C4-2B (cell line): ENCODE measurements at regions not wholly inside any gene's neighbourhood (a gene's known extent, or its start where the extent isn't known, plus 50 kb on each side); places are given as distances from the start of the nearest gene placed in this dataset.
"Not testable (repeated sequence)": the region's sequence is repeated elsewhere in the genome, so short reads cannot be mapped to it uniquely, and the experiment has no call there.

Source experiments
- H3K27ac ChIP-seq: fragments of 450-650 bp; 2 replicates; pipeline ENCODE4 v1.5.1; 2017
- ZFX ChIP-seq: fragments of 450-650 bp; IDR thresholded peaks from 2 replicates; pipeline ENCODE4 v1.6.1; 2017
- TF ChIP-seq, protein P1 (sequence below): fragments of 450-650 bp; conservative IDR thresholded peaks from 2 replicates; pipeline ENCODE4 v1.5.1; 2017; ENCODE audit warnings: mild to moderate bottlenecking

GRCh38 chr16:80915079-80915450 is 91.6 kb downstream of the CMC2 start:
- no peak overlapping the region for H3K27ac ChIP-seq
- TF ChIP-seq, protein P1, sequence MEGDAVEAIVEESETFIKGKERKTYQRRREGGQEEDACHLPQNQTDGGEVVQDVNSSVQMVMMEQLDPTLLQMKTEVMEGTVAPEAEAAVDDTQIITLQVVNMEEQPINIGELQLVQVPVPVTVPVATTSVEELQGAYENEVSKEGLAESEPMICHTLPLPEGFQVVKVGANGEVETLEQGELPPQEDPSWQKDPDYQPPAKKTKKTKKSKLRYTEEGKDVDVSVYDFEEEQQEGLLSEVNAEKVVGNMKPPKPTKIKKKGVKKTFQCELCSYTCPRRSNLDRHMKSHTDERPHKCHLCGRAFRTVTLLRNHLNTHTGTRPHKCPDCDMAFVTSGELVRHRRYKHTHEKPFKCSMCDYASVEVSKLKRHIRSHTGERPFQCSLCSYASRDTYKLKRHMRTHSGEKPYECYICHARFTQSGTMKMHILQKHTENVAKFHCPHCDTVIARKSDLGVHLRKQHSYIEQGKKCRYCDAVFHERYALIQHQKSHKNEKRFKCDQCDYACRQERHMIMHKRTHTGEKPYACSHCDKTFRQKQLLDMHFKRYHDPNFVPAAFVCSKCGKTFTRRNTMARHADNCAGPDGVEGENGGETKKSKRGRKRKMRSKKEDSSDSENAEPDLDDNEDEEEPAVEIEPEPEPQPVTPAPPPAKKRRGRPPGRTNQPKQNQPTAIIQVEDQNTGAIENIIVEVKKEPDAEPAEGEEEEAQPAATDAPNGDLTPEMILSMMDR, result no peak
- no peak for TF ChIP-seq ZFX

GRCh38 chr16:80914379-80915078 is 92.2 kb downstream of the CMC2 start:
- H3K27ac ChIP-seq, result no peak overlapping the region
- TF ChIP-seq, protein P1, result no peak
- TF ChIP-seq ZFX, result no peak

DNA sequence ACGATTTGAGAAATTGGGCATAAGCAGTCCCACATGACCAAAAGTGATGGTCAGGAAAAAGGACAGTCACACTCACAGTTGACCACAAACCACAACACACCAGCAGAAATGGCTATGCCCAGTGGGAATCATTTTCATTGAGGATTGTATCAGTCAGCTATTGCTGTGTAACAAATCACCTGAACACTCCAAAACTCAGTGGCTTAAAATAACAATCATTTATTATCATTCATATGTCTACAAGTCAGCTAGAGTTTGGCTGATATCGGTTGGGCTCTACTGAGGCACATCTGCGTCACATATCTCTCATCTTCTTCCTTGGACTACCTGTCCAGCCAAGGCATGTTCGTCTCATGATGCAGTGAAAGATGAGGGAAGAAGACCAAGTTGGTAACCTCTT is 93.3 kb downstream of the CMC2 start:
- TF ChIP-seq ZFX, result no peak
- TF ChIP-seq, protein P1, result no peak
- no peak overlapping the region for H3K27ac ChIP-seq

DNA sequence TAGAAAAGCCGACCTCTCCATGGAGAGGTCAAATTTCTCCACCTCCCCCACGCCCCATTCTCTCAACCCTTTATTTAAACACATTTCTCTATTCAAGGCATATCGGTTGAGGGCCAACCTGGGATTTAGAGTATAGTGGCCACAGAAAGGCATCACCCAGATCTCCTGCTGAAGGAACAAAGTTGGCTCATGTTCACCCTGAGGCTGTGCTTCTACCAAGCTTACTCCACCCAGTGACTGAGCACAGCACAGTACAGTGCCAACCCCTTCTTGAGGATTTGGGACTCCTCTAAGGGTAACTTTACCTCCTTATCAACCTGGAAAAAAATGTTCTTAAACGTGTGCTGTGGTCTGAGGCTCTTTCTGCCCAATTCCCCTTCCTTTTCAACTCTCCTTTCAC is 94.0 kb downstream of the CMC2 start:
- TF ChIP-seq, protein P1, result no peak
- no peak overlapping the region for H3K27ac ChIP-seq

GRCh38 chr16:80910434-80910833 is 96.3 kb downstream of the CMC2 start:
- TF ChIP-seq, protein P1, result no peak
- TF ChIP-seq ZFX, result no peak
- peak overlapping the region; percentile 74 for H3K27ac ChIP-seq

DNA sequence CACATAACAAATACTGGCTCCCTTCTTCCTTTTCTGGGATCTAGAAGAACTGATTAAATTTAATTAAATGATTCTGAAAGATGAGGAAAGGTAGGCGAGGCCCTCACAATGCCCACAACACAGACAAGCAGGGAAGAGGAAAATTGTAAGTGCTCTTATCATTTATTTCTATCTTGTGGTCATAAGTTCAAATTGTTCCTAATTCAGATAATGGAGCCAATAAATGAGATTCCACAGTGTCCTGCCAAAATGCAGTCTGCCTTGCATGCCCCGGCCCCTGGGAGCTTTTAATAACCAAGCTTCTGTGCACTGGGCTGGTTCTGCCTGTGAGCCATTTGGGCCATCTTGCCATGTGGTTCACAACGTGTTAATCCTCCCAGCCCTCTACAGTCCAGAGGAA is 97.0 kb downstream of the CMC2 start:
- TF ChIP-seq, protein P1, result no peak
- TF ChIP-seq ZFX, result no peak
- H3K27ac ChIP-seq, result peak overlapping the region; percentile 74

GRCh38 chr16:80906169-80906568 is 100.5 kb downstream of the CMC2 start:
- H3K27ac ChIP-seq, result not testable (repeated sequence)

DNA sequence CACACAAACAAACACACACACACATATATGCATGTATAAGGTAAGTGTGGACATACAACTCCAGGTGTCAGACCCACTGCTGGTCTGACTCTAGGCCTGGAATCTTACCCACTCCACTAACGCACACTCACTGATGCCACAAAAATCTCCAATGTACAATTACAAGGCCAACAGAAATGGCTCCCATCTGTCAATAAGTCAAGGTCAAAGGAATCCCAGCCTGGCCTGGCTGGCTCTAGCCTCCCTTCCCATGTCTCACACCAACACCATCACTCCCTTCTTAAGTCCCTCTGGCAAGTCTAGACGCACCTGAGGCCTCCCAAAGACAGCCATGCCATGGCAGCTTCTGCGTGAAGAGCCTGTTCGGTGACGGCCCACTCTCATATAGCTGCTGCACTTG is 99.2 kb upstream of the CDYL2 start:
- TF ChIP-seq, protein P1, result no peak
- TF ChIP-seq ZFX, result no peak
- H3K27ac ChIP-seq, result no peak overlapping the region
